ENCODE measurements at regions not wholly inside any gene's neighbourhood (a gene's known extent, or its start where the extent isn't known, plus 50 kb on each side); places are given as distances from the start of the nearest gene placed in this dataset.

DNA sequence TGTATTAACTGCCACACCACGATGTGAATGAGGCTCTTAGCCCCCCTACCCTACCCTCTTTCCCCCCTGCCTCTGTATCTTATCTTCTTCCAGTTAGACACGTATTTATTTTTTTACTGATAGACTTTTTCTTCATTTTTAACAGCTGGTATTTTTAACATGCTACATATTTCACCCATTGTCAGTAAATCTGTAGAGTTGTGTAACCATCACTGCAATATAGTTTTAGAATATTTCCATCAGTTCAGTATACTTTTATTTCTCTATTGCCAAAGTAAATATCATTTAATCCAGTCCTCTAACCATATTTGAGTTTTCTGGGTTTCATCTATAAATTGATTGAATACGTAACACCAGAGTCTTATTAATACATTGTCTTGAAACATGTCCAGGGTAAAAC is 62.8 kb downstream of the SPATA31C2 start:
- Histone ChIP-seq H3K27me3 (ENCODE audit: control insufficient read depth, insufficient read depth, low read length, poor library complexity, severe bottlenecking) (peaks cover 18% of the 10 kb centered on the region), H3K4me1 (ENCODE audit: control insufficient read depth, insufficient read depth, low read length) (peaks cover 4% of the 10 kb centered on the region), H3K27ac (ENCODE audit: low read depth, low read length) (no peak overlapping the region), H3K36me3 (ENCODE audit: control insufficient read depth, insufficient read depth, low read length) (no peaks in the 10 kb centered on the region), H3K4me3 (ENCODE audit: low read length) (peak overlapping the region; percentile 80), H3K9me3 (ENCODE audit: control insufficient read depth, low read length) (peaks cover 7% of the 10 kb centered on the region), H3K9ac (ENCODE audit: extremely low read depth, low read length, poor library complexity, severe bottlenecking) (peak overlapping the region; percentile 3)
- 80 to 81% methylated on average over 2 to 3 of the region's 3 CpGs for whole genome bisulfite sequencing, 2 experiments (ENCODE audit: insufficient coverage in 1 of 2, insufficient read length in 1 of 2)
- peaks cover 3% of the 10 kb centered on the region for H3K36me3 Mint-ChIP-seq (ENCODE audit: low read depth)
- TF ChIP-seq, protein P1, sequence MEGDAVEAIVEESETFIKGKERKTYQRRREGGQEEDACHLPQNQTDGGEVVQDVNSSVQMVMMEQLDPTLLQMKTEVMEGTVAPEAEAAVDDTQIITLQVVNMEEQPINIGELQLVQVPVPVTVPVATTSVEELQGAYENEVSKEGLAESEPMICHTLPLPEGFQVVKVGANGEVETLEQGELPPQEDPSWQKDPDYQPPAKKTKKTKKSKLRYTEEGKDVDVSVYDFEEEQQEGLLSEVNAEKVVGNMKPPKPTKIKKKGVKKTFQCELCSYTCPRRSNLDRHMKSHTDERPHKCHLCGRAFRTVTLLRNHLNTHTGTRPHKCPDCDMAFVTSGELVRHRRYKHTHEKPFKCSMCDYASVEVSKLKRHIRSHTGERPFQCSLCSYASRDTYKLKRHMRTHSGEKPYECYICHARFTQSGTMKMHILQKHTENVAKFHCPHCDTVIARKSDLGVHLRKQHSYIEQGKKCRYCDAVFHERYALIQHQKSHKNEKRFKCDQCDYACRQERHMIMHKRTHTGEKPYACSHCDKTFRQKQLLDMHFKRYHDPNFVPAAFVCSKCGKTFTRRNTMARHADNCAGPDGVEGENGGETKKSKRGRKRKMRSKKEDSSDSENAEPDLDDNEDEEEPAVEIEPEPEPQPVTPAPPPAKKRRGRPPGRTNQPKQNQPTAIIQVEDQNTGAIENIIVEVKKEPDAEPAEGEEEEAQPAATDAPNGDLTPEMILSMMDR (conservative IDR thresholded peaks at IDR 0.05) = no peak
- no peak for DNase-seq
- peaks cover 13% of the 10 kb centered on the region for H3K9me3 Mint-ChIP-seq
- peaks cover 53% of the 10 kb centered on the region for H3K27me3 Mint-ChIP-seq (ENCODE audit: insufficient read depth)
- H3K4me1 Mint-ChIP-seq = peaks cover 14% of the 10 kb centered on the region
- peak overlapping the region; percentile 70 for H3K4me3 Mint-ChIP-seq
- no peak overlapping the region for H3K27ac Mint-ChIP-seq

DNA sequence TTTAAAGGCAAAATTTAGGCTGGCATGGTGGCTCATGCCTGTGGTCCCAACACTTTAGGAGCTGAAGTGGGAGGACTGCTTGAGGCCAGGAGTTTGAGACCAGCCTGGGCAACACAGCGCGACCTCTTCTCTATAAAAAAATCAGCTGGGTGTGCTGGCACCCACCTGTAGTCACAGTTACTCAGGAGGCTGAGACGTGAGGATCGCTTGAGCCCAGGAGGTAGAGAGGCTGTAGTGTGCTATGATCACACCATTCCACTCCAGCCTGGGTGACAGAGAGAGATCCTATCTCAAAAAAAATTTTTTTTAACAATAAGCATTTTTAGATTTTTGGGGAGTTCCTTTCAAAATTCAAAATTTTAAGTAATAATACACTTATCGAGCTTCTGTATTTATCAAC is 63.3 kb downstream of the SPATA31C2 start:
- peaks cover 52% of the 10 kb centered on the region for H3K27me3 Mint-ChIP-seq (ENCODE audit: insufficient read depth)
- no peak overlapping the region for H3K9ac ChIP-seq (ENCODE audit: extremely low read depth, low read length, poor library complexity, severe bottlenecking)
- DNase-seq = no peak
- TF ChIP-seq, protein P1 (conservative IDR thresholded peaks at IDR 0.05) = no peak
- no peak overlapping the region for H3K27ac Mint-ChIP-seq
- no peaks in the 10 kb centered on the region for H3K36me3 ChIP-seq (ENCODE audit: control insufficient read depth, insufficient read depth, low read length)
- peaks cover 18% of the 10 kb centered on the region for H3K27me3 ChIP-seq (ENCODE audit: control insufficient read depth, insufficient read depth, low read length, poor library complexity, severe bottlenecking)
- peaks cover 14% of the 10 kb centered on the region for H3K4me1 Mint-ChIP-seq
- peaks cover 3% of the 10 kb centered on the region for H3K36me3 Mint-ChIP-seq (ENCODE audit: low read depth)
- H3K27ac ChIP-seq (ENCODE audit: low read depth, low read length) = no peak overlapping the region
- no peak overlapping the region for H3K4me3 ChIP-seq (ENCODE audit: low read length)
- H3K9me3 ChIP-seq (ENCODE audit: control insufficient read depth, low read length) = peaks cover 7% of the 10 kb centered on the region
- H3K9me3 Mint-ChIP-seq = peaks cover 13% of the 10 kb centered on the region
- no peak overlapping the region for H3K4me3 Mint-ChIP-seq
- H3K4me1 ChIP-seq (ENCODE audit: control insufficient read depth, insufficient read depth, low read length) = peaks cover 4% of the 10 kb centered on the region
- 98 to 100% methylated on average over 3 to 5 of the region's 5 CpGs for WGBS, 2 experiments (ENCODE audit: insufficient coverage in 1 of 2, insufficient read length in 1 of 2)

DNA sequence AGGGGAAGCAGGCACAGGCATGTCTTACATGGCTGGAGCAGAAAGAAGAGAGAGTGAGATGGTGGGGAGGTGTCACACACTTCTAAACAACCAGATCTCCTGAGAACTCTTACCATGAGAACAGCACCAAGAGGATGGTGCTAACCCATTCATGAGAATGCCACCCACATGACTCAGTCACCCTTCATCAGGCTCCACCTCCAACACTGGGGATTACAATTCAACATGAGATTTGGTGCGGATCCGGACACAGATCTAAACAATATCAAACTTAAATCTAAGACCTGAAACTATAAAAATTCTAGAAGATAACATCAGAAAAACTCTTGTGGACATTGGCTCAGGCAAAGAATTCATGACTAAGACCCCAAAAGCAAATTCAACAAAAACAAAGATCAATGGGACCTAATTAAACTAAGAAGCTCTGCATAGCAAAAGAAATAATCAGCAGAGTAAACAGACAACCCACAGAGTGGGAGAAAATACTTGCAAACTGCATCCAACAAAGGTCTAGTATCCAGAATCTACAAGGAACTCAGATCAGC is 65.4 kb downstream of the SPATA31C2 start:
- Mint-ChIP-seq H3K4me1 (peaks cover 17% of the 10 kb centered on the region), H3K9me3 (peaks cover 13% of the 10 kb centered on the region), H3K4me3 (no peak overlapping the region), H3K27ac (no peak overlapping the region), H3K27me3 (ENCODE audit: insufficient read depth) (peaks cover 37% of the 10 kb centered on the region), H3K36me3 (ENCODE audit: low read depth) (peaks cover 3% of the 10 kb centered on the region)
- peaks cover 13% of the 10 kb centered on the region for H3K27me3 ChIP-seq (ENCODE audit: control insufficient read depth, insufficient read depth, low read length, poor library complexity, severe bottlenecking)
- TF ChIP-seq, protein P1 (conservative IDR thresholded peaks at IDR 0.05) = no peak
- no peak overlapping the region for H3K27ac ChIP-seq (ENCODE audit: low read depth, low read length)
- no peak for DNase-seq
- no peak overlapping the region for H3K9ac ChIP-seq (ENCODE audit: extremely low read depth, low read length, poor library complexity, severe bottlenecking)
- H3K4me3 ChIP-seq (ENCODE audit: low read length) = no peak overlapping the region
- H3K9me3 ChIP-seq (ENCODE audit: control insufficient read depth, low read length) = peaks cover 9% of the 10 kb centered on the region
- WGBS, 2 experiments (ENCODE audit: insufficient coverage in 1 of 2, insufficient read length in 1 of 2) = 94 to 96% methylated on average over 2 of the region's 2 CpGs
- H3K4me1 ChIP-seq (ENCODE audit: control insufficient read depth, insufficient read depth, low read length) = peaks cover 4% of the 10 kb centered on the region
- no peaks in the 10 kb centered on the region for H3K36me3 ChIP-seq (ENCODE audit: control insufficient read depth, insufficient read depth, low read length)

Data from endodermal cell (in vitro differentiated cells).